HG02973 (cell line): ENCODE measurements at regions not wholly inside any gene's neighbourhood (a gene's known extent, or its start where the extent isn't known, plus 50 kb on each side); places are given as distances from the start of the nearest gene placed in this dataset.

Experiments used
- ATAC-seq: cut with Tn5 transposase; IDR thresholded peaks from one replicate; pipeline ENCODE4 v1.9.1; 2021; ENCODE audit warnings: moderate library complexity; ENCODE audit not compliant: unreplicated experiment

DNA sequence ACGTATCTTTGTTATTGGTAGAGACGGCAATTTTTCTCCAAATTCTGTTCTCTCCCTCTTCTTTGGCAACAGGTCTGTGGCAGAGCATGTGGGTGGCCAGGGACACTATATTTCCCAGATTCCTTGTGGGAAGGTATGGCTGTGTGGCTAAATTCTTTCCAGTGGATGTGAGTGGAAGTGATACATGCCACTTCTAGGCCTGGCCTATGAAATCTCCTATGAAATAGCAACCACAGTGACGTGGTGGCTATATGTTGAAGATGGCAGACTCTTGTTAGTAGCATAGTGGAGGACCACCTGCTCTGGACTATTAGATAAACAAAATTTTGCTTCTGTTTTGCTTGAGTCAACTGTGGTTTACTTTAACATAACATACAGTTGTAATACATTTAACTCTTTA lies 243.3 kb downstream of the IL20RB start:
- ATAC-seq, result no peak

GRCh38 chr3:137202941-137203340 lies 245.2 kb downstream of the IL20RB start:
- ATAC-seq, result no peak

GRCh38 chr3:137204409-137204808 lies 246.6 kb downstream of the IL20RB start:
- no peak for ATAC-seq

DNA sequence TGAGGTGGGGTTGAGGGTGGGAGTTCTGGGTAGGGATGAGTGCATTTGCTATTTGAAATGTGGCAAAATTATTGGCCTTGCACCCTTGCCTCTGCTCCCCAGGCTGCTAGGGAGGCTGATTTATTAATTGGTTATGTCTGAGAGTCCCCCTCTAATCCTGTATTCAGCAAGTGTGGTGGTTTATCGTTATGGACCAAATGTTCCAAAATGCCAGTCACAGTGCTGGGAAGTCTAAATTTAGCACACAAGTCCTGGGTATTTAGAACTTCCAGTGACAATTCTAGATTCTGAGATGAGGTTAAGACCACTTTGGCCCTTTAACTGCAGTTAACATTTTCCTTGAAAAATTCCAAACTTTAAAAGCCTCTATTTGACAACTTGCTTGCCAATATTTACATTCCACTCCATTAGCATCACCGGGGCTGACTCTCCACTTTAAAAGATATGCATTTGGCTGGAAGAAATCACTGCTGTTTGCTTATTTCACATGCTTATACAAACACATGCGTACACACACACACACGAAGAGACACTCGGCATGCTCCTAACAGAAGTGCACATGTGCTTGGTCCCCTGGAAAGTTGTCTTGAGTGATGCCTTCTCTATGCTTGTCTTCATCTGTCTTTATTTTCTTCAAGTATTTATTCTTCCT lies 247.7 kb downstream of the IL20RB start:
- no peak for ATAC-seq

DNA sequence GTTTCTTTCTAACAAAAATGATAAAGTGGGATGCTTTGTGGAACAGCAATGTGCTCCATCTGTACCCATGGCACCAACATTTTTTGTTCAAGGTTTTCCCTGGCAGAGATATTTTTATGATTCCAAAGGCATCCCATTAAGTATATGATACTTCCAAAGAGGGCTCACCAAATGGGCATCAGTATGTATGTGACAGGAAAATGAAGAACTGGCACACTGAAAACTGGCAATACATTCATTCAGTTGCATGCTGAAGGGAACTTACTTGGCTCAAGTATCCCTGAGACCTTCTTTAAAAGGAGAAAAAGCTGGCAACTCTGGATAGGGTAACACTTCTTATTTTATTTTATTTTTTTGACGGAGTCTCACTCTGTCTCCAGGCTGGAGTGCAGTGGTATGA lies 249.8 kb downstream of the IL20RB start:
- ATAC-seq, result no peak

DNA sequence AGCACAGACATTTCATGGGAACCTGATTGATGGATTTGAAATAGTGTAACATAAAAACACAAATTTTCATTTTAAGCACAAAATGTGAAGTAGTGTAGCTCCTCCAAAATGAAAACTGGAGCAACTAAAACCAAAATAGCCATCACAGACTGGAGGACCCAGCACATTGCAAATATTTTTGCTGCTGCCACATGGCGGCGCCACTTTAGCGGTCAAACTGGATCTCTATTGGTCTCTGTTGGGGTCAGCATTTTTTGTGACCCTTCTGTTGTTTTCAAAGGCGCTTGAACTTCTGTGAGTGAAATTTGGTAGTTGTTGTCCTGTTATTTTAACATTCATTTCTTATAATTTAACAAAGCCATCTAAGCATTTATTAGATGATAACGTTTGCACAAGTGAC lies 259.9 kb downstream of the IL20RB start:
- ATAC-seq, result no peak

- ATAC-seq, result no peak
Measured at GRCh38 chr3:137219801-137220445, 262.1 kb downstream of the IL20RB start.

- ATAC-seq, result no peak
Measured at GRCh38 chr3:137222736-137223225, 265.0 kb downstream of the IL20RB start.

- ATAC-seq, result no peak
Measured at GRCh38 chr3:137224464-137224863, 266.7 kb downstream of the IL20RB start.

DNA sequence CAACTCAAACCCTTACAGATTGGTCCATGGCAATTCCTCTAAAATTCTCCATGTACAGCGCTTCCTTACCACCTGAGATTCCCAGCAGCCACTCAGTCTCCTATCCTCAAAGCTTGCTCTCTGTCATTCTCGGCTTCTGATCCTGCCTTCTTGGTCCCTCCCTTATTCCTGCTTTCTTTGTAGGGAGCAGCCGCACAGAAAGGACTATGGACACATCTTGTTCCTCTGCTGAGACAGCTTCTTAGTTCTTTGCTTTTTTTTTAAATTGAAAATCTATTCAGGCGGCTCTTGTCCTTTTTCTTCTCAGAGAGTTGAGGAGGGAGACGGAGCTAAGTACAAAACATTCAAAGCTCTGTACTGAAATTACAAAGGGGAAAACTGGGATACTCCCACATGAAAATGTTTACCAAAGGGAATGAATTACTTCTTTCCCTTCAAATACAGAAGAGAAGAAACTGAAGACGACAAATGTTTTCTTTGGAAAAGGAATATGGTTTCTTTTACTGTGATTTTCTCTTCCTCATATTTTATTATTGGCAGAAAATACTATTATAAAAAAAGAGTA lies 285.1 kb downstream of the IL20RB start:
- no peak for ATAC-seq

DNA sequence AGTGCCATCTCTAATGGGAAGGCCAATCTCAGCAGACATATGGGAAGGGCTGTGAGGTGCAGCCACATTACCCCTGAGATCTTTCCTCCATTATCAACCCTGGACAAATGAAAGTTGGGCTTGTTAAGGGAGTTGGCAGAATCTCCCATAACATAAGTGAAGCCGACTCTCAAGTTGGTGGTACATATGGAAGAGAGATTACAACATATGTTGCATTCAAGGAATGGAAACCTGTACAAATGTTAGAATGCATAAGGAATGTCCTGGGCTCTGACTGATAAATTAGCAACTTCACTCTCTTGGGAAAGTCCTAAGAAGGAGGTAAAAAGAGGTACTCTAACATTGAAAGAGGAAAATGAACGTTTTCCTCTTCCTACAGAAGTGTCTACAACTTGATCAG lies 288.7 kb downstream of the IL20RB start:
- ATAC-seq, result no peak

DNA sequence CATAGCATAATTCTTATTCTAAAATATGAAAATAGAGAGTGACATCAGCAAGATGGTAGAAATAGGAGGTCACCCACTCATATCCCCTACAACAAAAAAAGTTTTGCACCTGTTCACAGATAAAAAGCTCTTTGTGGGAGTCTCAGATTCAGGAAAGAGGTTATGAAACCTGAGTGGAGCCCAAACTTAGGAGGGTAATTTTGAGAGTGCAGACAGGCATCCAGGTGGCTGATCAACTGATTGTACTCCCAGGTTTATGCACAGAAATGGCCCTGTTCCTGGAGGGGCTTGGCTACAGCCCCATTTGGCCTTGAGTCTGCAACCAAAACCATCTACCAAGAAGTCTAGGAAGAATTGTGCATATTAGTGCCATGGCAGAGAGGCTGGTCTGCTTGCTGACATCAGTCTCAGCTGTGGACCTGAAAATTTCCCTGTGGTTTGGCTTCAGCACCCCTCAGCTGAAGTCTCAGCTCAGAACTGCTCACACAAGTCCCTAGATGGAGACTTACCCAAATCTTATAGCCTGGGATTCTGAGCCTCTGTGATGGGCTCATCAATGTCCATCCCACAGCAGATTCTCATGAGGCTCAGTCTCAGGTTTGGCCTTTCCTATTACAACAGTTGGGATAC lies 291.6 kb downstream of the IL20RB start:
- ATAC-seq, result no peak

- ATAC-seq, result no peak
Measured at GRCh38 chr3:137259089-137259488, 301.3 kb downstream of the IL20RB start.

DNA sequence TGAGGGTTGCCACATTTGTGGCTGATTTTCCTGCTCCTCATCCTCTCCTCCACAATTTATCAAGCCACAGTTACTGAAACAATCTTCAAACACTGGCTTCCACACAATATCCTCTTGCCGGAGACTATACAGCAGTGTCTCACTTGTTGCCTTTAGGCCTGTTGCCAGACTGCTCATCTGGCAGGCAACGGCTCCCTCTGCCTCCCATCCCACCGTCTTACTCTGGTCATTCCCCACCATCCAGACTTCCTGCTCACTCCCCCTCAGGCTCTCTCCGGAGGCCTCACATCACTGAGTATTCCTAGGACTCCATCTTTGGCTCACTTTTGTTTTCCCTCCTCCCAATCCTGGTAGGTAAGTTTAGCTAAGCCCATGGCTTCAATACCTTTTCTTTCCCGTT lies 301.9 kb downstream of the IL20RB start:
- no peak for ATAC-seq

GRCh38 chr3:137264071-137264820 lies 306.5 kb downstream of the IL20RB start:
- no peak for ATAC-seq

GRCh38 chr3:137264843-137265330 lies 307.1 kb downstream of the IL20RB start:
- no peak for ATAC-seq

- no peak for ATAC-seq
Measured at GRCh38 chr3:137282871-137283270, 325.1 kb downstream of the IL20RB start.

DNA sequence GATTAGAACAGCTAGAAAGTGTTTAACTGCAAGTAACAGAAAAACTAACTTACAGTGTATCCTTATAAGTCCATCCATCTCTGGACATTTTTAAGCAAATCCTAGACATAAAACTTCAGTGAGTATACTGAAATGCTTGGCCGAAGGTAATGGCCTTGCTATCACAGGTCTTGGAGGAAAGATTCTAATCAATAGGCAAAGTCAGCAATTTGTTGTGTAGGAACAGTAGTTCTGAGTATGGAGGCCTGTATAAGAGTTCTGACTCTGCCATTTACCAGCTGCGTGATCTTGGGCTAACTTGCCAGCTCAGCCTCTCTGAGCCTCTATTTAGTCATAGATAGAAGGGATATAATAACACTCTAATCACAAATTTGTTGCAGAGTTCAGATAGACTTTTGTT lies 328.1 kb downstream of the IL20RB start:
- ATAC-seq, result no peak

DNA sequence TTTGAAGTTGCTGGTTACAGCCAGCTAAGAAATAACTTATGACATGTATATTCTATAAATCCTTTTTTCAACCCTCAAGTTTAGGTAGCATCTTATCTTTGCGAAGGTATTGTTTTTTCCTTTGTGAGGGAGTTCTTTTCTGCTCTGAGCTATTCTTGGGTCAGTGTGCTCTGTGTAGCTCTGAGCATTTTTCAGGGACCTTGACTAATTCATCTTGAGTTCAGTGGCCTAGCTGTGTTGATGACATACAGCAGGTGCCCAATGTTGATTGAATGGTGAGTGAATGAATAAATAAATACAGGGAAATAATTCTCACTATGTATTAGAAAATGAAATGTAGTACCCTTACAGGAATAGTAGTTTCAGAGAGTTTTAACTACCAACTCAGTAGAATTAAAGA lies 335.3 kb downstream of the IL20RB start:
- ATAC-seq, result no peak

DNA sequence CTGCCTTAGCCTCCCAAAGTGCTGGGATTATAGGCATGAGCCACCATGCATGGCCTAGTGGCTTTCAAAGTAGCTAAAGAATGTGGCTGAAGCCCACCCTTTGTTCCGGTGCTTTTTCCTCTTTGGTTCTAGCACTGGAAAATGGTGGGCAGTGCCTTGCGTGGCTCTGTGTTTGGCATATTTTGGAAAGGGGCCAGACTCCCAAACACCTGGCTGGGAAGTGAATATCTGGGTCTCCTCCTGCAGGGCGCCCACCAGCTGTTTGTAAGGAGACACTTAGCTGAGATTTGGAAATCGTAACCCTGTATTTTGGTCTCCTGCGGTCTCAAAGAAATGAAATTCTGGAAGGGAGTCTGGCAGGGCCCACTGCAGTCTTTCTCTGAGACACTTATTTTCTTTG lies 336.4 kb downstream of the IL20RB start:
- no peak for ATAC-seq

GRCh38 chr3:137294839-137295238 lies 337.1 kb downstream of the IL20RB start:
- no peak for ATAC-seq
